HG03442 (cell line): ENCODE measurements at regions not wholly inside any gene's neighbourhood (a gene's known extent, or its start where the extent isn't known, plus 50 kb on each side); places are given as distances from the start of the nearest gene placed in this dataset.
"Not testable (repeated sequence)": the region's sequence is repeated elsewhere in the genome, so short reads cannot be mapped to it uniquely, and the experiment has no call there.

Experiments
- ATAC-seq: cut with Tn5 transposase; IDR thresholded peaks from one replicate; pipeline ENCODE4 v1.9.1; 2021; ENCODE audit warnings: mild to moderate bottlenecking, moderate library complexity; ENCODE audit not compliant: unreplicated experiment

DNA sequence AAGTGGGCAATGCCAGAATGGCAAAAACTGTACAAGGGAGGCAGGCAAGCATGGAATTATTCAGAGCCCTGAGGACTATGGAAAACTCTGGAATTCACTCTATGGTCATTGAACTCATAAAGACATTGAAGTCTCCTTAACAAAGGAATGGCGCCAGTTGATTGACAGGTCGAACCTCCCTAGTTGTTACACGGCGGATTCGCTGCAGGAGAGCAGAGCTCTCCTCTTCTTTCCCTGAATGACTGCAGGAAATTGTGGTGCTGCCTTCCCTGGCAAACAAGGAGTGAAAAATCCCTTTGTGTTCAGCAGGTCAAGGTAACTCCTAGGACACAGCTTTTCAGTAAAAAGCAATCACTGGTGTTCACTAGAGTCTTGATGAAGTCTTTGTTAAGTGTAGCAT is 732.8 kb upstream of the FRG1 start:
- ATAC-seq = no peak

DNA sequence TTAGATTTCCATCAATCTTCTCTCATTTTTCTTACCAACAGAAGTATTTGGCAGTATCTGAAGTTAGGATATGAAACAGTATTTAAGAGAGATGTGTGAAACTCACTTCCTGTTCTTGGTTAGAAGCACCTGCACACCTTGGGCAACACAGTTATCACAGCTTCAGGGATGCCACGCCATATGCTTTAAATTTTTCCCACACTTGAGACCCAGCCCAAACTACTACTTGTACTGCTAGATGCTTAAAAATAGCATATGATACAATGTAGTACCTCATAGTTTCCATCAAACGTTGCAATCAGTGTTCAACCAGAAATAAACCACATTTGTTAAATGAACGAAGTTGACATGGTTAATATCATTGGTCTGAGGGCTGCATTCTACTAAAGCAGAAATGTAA is 725.1 kb upstream of the FRG1 start:
- no peak for ATAC-seq

DNA sequence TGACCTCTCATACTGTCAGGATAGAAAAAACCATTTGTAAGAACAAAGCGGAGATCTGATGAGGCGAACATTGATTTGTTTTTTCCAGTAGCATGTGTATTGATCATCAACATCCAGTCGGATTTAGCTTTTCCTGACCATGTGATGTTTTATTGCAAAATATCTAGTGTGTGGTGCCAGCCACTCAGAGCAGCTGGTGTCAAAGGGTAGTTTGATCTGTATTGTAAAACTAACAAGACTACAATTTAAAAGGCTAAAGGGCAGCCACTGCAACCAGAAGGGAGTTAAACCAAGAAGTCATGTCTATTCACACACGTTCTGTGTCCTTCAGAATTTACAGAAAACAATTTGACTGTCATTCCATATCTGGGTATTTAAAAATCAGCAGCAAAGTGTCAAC is 719.0 kb upstream of the FRG1 start:
- ATAC-seq = no peak

DNA sequence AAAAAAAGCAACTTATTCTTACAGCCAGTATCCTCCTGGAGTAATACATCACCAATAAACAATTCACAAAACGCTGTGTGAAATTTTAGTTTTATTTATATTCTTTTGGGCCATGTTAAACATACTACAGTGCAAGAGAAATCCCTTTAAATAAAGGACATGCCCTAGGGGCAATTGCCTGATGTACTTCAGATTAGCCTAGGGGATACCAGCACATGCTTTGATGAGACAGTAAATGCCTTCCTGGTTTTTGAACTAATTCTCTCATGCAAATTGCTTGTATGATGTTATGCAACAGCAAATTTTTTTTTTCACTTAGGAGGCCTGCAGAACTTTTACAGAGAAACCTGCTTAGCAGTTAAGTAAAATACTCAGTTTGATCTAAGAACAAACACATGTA is 711.9 kb upstream of the FRG1 start:
- ATAC-seq = no peak

DNA sequence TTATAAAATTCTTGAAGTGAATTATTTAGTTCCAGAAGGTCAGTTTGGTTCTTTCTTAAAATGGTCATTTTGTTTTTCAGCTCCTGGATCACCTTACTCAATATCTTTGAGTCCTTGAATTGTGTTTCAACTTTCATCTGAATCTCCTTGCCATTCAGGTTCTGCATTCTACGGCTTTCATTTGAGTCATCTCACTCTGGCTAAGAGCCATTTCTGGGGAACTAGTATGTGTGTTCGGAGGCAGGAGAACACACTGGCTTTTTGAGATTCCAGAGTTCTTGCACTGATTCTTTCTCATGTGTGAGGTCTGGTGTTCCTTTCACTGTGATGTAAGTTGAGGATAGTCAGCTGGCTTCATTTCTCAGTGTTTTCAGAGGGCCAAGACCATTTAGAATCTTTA is 708.4 kb upstream of the FRG1 start:
- no peak for ATAC-seq

DNA sequence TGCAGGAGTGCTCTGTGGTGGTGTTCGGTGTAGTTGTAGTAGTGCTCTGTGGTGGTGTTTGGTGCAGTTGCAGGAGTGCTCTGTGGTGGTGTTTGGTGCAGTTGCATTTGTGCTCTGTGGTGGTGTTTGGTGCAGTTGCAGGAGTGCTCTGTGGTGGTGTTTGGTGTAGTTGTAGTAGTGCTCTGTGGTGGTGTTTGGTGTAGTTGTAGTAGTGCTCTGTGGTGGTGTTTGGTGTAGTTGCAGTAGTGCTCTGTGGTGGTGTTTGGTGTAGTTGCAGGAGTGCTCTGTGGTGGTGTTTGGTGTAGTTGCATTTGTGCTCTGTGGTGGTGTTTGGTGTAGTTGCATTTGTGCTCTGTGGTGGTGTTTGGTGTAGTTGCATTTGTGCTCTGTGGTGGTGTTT is 706.9 kb upstream of the FRG1 start:
- not testable (repeated sequence) for ATAC-seq

DNA sequence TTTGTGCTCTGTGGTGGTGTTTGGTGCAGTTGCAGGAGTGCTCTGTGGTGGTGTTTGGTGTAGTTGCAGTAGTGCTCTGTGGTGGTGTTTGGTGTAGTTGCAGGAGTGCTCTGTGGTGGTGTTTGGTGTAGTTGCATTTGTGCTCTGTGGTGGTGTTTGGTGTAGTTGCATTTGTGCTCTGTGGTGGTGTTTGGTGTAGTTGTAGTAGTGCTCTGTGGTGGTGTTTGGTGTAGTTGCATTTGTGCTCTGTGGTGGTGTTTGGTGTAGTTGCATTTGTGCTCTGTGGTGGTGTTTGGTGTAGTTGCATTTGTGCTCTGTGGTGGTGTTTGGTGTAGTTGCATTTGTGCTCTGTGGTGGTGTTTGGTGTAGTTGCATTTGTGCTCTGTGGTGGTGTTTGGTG is 705.7 kb upstream of the FRG1 start:
- not testable (repeated sequence) for ATAC-seq

DNA sequence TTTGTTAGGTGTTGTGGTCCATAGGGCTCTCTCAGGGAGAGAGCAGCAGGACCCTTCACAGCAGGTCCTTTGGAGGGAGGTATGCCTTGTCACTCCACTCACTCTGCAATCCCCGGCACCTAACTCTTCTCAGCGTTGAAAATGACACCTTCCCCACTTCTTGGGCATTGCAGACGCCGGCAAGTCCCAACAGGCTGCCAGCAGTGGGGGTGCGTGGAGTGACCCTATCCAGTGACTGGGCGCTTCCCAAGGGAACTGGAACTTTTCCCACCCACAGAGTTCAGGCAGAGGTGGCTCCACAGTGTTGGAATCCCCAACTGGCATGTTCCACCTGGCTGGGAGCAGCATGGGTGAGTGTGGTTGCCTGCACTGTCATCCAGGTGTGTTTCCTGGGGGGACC is 705.1 kb upstream of the FRG1 start:
- no peak for ATAC-seq

DNA sequence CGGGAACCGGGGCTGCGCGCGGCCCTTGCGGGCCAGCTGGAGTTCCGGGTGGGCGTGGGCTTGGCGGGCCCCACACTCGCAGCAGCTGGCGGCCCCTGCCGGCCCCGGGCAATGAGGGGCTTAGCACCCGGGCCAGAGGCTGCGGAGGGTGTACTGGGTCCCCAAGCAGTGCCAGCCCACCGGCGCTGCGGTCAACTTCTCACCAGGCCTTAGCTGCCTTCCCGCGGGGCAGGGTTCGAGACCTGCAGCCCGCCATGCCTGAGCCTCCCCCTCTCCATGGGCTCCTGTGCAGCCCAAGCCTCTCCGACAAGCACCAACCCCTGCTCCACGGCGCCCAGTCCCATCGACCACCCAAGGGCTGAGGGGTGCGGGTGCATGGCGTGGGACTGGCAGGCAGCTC is 704.4 kb upstream of the FRG1 start:
- ATAC-seq = not testable (repeated sequence)

DNA sequence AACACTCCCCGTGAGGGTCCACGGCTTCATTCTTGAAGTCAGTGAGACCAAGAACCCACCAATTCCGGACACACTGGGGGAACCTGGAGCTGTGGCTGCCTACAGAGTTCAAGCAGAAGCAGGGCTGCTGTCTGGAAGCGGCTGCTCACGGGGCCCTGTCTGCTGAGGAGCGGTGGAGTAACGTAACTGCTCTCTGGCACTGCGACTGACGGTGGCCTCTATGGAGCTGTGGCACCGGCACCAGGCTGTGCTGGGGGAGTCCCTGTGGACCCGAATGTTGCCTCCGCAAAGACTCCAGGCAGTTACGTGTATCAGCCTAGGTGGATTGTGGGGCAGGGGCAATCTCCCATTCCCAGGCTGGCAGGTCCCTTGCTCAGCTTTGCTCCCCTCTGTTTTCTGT is 703.3 kb upstream of the FRG1 start:
- no peak for ATAC-seq

DNA sequence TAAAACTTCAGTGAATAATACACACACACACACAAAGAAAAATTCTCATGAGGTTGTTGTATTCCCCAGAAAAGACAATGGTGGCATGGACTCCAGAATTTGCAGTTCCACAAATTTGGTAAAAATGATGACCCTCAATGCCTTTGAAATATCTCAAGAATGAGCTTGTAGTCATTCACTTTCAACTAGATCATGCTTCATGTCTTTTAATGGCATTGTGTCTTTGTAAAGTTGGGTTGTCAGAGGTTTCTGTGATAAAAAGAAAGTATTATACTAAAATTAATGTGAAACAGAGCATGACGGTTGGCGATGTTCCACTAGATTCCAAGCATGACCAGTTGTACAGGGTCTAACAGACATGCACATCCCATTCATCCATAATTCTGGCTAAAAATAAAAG is 685.0 kb upstream of the FRG1 start:
- no peak for ATAC-seq

DNA sequence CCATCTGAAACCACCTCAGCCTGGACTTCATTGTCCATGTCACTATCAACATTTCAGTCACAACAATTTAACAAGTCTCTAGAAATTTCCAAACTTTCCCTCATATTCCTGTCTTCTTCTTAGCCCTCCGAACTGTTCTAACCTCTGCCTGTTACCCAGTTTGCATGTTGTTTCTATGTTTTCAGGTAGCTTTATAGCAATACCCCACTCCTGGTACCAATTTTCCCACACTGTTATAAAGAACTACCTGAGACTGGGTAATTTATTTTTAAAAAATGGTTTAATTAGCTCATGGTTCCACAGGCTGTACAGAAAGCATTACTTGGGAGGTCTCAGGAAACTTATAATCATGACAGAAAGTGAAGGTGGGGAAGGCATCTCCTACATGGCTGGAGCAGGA is 679.2 kb upstream of the FRG1 start:
- no peak for ATAC-seq

DNA sequence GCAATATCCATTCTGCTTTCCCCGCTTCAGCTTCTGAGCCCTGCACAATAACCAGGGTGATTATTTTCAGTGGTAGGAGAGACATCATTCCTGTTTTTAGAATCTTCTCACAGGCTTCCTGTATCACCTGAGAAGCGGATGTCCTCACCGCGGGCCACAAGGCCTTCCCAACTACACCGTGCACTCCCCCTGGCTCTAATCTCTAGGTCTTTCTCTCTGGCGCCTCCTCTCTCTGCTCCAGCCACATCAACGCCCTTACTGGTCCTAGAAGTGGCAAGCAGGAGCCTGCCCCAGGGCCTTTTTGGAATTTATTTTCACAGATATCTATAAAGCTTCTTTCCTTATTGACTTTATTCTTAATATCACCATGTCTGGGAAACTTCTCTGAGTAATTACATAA is 675.2 kb upstream of the FRG1 start:
- no peak for ATAC-seq

DNA sequence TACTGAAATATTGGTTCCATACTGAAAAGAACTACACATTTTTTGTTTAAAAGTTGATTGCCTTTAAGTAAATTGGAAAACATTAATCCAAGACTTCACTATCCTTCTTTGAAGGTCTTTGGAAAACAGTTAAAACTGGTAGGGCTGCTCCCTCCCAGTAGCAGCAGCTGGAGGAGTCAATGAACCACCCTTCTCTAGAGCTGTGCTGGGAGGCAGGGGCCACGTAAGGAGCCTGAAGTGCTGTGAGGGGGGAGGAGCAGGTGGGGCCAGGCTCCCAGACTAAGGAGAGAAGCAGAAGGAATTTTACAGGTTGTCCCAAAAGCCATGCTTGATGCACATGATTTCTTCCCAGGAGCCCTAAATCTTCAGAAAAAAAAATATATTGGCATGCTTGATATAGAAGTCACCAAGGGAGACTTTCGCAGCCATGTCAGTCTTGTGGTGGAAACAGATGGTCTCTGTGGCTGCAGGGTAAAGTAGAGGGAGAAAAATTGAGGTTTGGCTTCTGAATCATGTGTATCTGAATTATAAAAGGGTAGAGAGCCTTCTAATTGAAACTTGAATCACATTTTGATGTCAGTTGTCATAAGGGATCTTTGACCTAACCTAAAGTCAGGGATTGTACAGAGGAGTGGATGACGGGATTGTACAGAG is 673.2 kb upstream of the FRG1 start:
- ATAC-seq = no peak

DNA sequence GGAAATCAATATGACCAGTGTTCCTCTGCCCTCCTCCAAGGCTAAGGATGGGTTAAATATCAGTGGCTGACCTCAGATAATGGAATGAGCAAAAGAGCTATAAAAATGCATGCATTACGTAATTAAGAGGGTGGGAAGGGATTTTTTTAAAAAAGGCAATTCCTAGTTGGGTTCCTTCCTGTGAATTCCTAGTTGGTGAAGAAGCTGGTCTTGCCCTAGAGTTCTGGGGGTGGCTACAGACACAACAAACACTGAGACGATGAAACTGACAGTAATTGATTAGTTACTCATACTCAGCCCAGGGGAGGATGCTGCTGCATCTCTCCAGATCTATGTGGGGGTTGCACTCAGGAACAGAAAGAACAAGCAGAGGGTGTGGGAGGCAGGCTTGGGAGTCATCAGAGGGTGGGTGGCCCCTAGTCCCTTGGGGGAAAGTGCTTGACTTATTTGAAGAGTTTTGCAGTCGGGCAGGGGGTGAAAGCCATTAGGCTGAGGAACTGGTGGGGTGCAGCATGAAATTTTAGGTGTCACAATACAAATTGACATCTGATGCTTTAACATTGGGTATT is 662.0 kb upstream of the FRG1 start:
- ATAC-seq = no peak

DNA sequence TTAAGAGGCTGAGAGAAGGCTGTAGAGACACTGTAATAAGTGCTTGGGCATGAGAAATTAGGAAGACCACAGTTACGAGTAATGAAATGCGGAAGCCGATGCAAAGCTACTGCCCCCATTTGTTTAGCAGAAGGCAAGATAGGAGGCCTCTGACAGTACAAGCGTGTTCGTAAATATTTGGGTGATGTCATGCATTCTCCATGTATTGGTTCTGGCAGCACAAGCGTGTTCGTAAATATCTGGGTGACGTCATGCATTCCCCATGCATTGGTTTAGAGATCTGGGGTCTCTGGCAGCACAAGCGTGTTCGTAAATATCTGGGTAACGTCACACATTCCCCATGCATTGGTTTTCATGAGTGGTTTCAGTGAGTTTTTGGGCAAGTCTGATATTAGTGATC is 661.5 kb upstream of the FRG1 start:
- no peak for ATAC-seq

DNA sequence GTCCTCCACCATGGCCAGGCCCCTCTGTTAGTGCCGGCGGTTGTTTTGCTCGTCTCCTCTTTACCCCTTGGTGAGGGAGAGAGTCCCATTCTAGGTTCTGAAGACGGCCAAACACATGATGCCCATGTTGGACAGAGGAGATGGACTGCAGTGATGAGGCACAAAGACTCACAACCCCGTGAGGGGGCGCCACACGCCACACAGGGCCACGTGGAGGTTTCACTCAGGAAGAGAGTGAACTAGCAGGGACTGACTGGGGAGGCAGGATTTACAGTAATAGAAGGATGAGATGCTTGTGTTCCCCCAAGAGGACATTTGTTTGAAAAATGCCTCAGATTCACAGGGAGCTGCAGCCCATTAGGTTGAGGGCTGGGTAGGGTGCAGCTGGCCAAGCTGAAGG is 655.3 kb upstream of the FRG1 start:
- ATAC-seq = no peak

DNA sequence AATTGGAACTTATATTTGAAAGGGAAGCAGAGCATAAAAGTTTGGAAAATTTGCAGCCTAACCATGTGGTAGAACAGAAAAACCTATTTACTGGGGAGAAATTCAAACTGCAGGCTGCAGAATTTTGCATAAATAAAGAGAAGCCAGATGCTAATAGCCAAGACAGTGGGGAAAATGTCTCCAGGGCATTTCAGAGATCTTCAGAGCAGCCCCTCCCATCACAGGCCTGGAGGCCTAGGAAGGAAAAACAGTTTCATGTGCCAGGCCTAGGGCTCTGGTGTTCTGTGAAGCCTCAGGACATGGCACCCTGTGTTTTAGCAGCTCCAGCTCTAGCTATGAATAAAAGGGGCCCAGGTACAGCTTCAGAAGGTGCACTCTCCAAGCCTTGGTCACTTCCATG is 648.7 kb upstream of the FRG1 start:
- no peak for ATAC-seq

DNA sequence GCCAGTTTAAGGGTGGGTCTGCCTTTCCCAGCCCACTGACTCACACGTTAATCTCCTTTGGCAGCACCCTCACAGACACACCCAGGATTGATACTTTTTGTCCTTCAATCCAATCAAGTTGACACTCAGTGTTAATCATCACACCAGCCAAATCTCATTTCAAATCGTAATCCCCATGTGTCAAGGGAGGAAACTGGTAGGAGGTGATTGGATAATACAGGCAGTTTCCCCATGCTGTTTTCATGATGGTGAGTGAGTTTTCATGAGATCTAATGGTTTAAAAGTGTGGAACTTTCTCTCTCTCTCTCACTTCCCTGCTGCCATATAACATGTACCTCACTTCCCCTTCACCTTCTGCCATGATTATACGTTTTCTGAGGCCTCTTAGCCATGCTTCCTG is 647.2 kb upstream of the FRG1 start:
- no peak for ATAC-seq

DNA sequence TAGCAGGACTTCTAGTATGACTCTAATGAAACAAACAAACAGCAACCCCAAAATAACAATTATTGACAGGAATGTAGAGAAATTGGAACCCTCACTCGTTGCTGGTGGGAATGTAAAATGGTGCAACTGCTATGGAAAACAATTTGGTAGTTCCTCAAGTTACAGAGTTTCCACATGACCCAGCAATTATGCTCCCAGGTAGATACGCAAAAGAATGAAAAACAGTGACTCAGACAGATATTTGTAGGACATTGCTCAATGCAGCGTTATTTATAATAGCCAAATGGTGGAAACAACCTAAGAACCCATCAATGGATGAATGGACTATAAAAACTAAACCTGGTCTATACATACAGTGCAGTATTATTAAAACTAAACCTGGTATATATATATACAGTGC is 646.1 kb upstream of the FRG1 start:
- ATAC-seq = no peak

DNA sequence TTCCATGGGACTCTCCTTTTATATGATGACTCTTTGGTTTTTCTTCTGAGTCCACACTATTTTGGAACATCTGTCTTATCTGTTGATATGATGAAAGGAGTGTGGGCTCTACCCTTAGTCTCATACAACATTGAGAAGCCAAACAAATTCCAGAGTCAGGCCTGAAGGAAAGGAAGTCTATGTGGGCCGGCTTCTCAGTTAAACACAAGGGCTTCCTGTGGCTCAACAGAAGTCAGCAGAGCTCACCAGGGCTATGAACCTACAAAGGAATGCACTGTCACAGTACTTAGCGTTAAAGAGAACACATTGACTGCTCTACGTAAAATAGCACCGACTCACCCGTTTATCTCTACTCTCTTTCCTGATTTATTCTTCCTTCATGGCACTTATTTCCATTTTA is 641.0 kb upstream of the FRG1 start:
- ATAC-seq = no peak

DNA sequence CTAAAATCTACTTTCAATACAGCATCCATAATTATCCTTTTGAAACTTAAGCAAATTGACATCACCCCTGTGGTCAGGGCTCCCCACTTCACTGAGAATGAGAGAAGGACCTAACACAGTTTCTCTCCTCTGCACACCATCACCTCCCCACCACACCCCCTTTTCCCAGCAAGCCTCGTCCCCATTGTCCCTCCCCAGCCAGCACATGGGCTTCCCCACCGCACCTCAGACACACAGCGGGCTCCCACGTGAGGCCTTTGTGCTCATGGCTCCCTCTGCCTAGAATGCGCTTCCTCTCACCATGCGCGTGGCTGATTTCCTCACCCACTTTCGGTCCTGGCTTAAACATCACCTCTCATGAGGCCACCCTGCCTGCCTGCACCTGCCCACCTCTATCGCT is 639.0 kb upstream of the FRG1 start:
- ATAC-seq = no peak

DNA sequence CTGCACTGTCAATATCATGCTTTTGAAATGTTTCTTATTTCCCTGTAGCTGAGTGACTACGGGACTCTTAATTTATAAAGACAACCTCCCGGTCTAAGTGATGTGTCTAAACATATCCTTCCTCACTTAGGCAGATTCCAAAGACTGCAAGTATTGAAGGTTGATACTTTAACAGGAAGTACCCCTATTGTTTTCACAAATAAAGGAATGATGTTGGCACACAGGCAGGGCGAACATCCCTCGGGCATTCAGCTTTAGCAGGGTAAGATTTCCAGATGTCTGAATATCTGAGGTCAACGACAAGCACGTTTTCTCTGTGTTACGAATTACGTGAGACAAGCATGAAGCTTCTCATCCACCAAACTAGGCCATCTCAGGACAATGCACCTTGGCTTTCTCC is 638.0 kb upstream of the FRG1 start:
- no peak for ATAC-seq
